GM23338 (cell line): ENCODE measurements at regions not wholly inside any gene's neighbourhood (a gene's known extent, or its start where the extent isn't known, plus 50 kb on each side); places are given as distances from the start of the nearest gene placed in this dataset.

ENCODE experiments used
- ATAC-seq: fragments of 200-7000 bp; cut with Tn5 transposase; 3 replicates; pipeline ENCODE4 v1.9.1; 2020
- DNase-seq: peaks from one replicate; pipeline ENCODE4 v3.0.0-alpha.2; 2015; ENCODE audit warnings: low spot score
- H2AFZ ChIP-seq: fragments of 200-600 bp; sonication (generic); 2 replicates; pipeline ENCODE4 v1.8.0; 2016; ENCODE audit warnings: antibody characterized with exemption, mild to moderate bottlenecking, moderate library complexity
- H3F3A ChIP-seq: fragments of 200-600 bp; sonication (generic); replicated peaks from 2 replicates; pipeline ENCODE4 v1.8.0; 2017; ENCODE audit warnings: antibody characterized with exemption, mixed run types, low read depth
- H3K27ac ChIP-seq: fragments of 200-600 bp; sonication (generic); 2 replicates; pipeline ENCODE4 v1.6.1; 2016; ENCODE audit warnings: low read depth
- H3K27me3 ChIP-seq: fragments of 200-600 bp; sonication (generic); 2 replicates; pipeline ENCODE4 v1.8.0; 2016; ENCODE audit warnings: mild to moderate bottlenecking, mixed run types, moderate library complexity; ENCODE audit not compliant: insufficient read depth
- H3K36me3 ChIP-seq: fragments of 200-600 bp; sonication (generic); 2 replicates; pipeline ENCODE4 v1.8.0; 2016; ENCODE audit warnings: mild to moderate bottlenecking; ENCODE audit not compliant: insufficient read depth
- H3K4me1 ChIP-seq: fragments of 200-600 bp; sonication (generic); 2 replicates; pipeline ENCODE4 v1.8.0; 2016; ENCODE audit warnings: mild to moderate bottlenecking, moderate library complexity; ENCODE audit not compliant: insufficient read depth
- H3K4me2 ChIP-seq: fragments of 200-600 bp; sonication (generic); 2 replicates; pipeline ENCODE4 v1.7.1; 2017; ENCODE audit warnings: mixed run types
- H3K4me3 ChIP-seq: fragments of 200-600 bp; sonication (generic); 2 replicates; pipeline ENCODE4 v1.6.1; 2016; ENCODE audit warnings: mixed run types
- H3K79me2 ChIP-seq: fragments of 200-600 bp; sonication (generic); replicated peaks from 2 replicates; pipeline ENCODE4 v1.8.0; 2017; ENCODE audit warnings: mild to moderate bottlenecking; ENCODE audit not compliant: insufficient read depth
- H3K9me2 ChIP-seq: fragments of 200-600 bp; sonication (generic); 2 replicates; pipeline ENCODE4 v1.8.0; 2017; ENCODE audit not compliant: insufficient read depth
- H4K20me1 ChIP-seq: fragments of 200-600 bp; sonication (generic); replicated peaks from 2 replicates; pipeline ENCODE4 v1.8.0; 2017; ENCODE audit warnings: mild to moderate bottlenecking; ENCODE audit not compliant: insufficient read depth
- H3K27ac Mint-ChIP-seq: 2 replicates; pipeline ENCODE4 v1.8.0; 2020; ENCODE audit warnings: inconsistent platforms, mild to moderate bottlenecking, moderate library complexity, mixed read lengths
- H3K27me3 Mint-ChIP-seq: 3 replicates; pipeline ENCODE4 v1.8.0; 2022; ENCODE audit warnings: low read depth, mild to moderate bottlenecking, moderate library complexity, mixed read lengths, inconsistent platforms; ENCODE audit not compliant: insufficient read depth, poor library complexity
- H3K36me3 Mint-ChIP-seq: 3 replicates; pipeline ENCODE4 v1.8.0; 2021; ENCODE audit warnings: low read depth, mild to moderate bottlenecking, inconsistent platforms, moderate library complexity, mixed read lengths
- H3K4me1 Mint-ChIP-seq: 3 replicates; pipeline ENCODE4 v1.8.0; 2020; ENCODE audit warnings: mild to moderate bottlenecking, inconsistent platforms, mixed read lengths
- H3K4me3 Mint-ChIP-seq: 3 replicates; pipeline ENCODE4 v1.8.0; 2021; ENCODE audit warnings: moderate library complexity, mild to moderate bottlenecking, inconsistent platforms, mixed read lengths
- H3K9me3 Mint-ChIP-seq: 3 replicates; pipeline ENCODE4 v1.8.0; 2020; ENCODE audit warnings: moderate library complexity, mild to moderate bottlenecking, inconsistent platforms, mixed read lengths
- CREB1 ChIP-seq: fragments of 250-450 bp; sonication (Bioruptor Pico); IDR thresholded peaks from 2 replicates; pipeline ENCODE4 v1.5.0; 2020; ENCODE audit warnings: low read depth, mild to moderate bottlenecking, moderate library complexity
- EZH2 ChIP-seq: fragments of 200-600 bp; sonication (generic); IDR thresholded peaks from one replicate; pipeline ENCODE4 v1.8.0; 2017; ENCODE audit warnings: antibody characterized with exemption, mild to moderate bottlenecking, low read depth; ENCODE audit not compliant: unreplicated experiment
- EZH2phosphoT487 ChIP-seq: fragments of 200-600 bp; sonication (generic); IDR thresholded peaks from one replicate; pipeline ENCODE4 v1.8.1; 2018; ENCODE audit warnings: antibody characterized with exemption; ENCODE audit not compliant: unreplicated experiment
- JUNB ChIP-seq: IDR thresholded peaks from one replicate; pipeline ENCODE4 v1.6.1; 2016; ENCODE audit warnings: antibody characterized with exemption; ENCODE audit not compliant: unreplicated experiment
- NANOG ChIP-seq: IDR thresholded peaks from 2 replicates; pipeline ENCODE4 v1.6.1; 2016; ENCODE audit warnings: antibody characterized with exemption, borderline replicate concordance
- POLR2AphosphoS5 ChIP-seq: IDR thresholded peaks from 2 replicates; pipeline ENCODE4 v1.6.1; 2016; ENCODE audit warnings: antibody characterized with exemption, low read depth
- STAT1 ChIP-seq: IDR thresholded peaks from one replicate; pipeline ENCODE4 v1.6.1; 2016; ENCODE audit warnings: antibody characterized with exemption; ENCODE audit not compliant: unreplicated experiment
- ZNF114 ChIP-seq: fragments of 250-450 bp; sonication (Bioruptor Pico); IDR thresholded peaks from 2 replicates; pipeline ENCODE4 v1.5.0; 2020; ENCODE audit warnings: mild to moderate bottlenecking, moderate library complexity
- ZNF331 ChIP-seq: fragments of 250-450 bp; sonication (Bioruptor Pico); IDR thresholded peaks from 2 replicates; pipeline ENCODE4 v1.5.0; 2020; ENCODE audit warnings: low read depth, mild to moderate bottlenecking, moderate library complexity
- TF ChIP-seq, protein P1 (sequence below): IDR thresholded peaks from one replicate; pipeline ENCODE4 v1.6.1; 2018; ENCODE audit warnings: antibody characterized with exemption; ENCODE audit not compliant: unreplicated experiment
- TF ChIP-seq, protein P2 (sequence below): fragments of 250-450 bp; sonication (Bioruptor Pico); IDR thresholded peaks from 2 replicates; pipeline ENCODE4 v1.5.0; 2020; ENCODE audit warnings: mild to moderate bottlenecking, moderate library complexity
- TF ChIP-seq, protein P3 (sequence below): IDR thresholded peaks from 2 replicates; pipeline ENCODE4 v1.6.1; 2016; ENCODE audit warnings: antibody characterized with exemption
- TF ChIP-seq, protein P4 (sequence below), 2 experiments: fragments of 200-600 bp in 1 of 2; sonication (generic) in 1 of 2; conservative IDR thresholded peaks; 2 replicates each; pipeline versions ENCODE4 v1.5.1 to v1.6.1; 2016 to 2017; ENCODE audit warnings: antibody characterized with exemption in 2 of 2, low read depth in 2 of 2, mild to moderate bottlenecking in 2 of 2, moderate library complexity in 1 of 2

DNA sequence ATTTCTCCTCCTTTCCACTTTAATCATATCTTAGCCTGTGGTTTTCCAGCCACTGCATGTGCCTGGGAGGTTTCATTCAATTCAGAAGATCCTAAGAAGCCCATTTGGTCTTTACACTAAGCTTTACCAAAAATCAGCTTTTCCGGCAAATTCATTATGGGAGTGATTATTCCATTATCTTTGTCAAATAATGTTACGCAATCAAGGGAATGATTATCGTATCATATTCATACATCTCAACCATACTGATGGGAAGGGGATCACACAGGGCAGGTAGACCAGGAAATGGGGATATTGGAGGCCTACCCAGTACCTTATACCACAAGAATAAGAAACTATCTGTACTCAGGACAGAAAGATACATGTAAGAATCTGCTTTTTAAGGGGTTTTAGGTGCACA lies 440.5 kb downstream of the GPATCH2 start:
- ATAC-seq: no peak
- Histone ChIP-seq H3F3A (no peaks in the 10 kb centered on the region), H4K20me1 (no peaks in the 10 kb centered on the region), H3K27me3 (no peaks in the 10 kb centered on the region), H3K4me1 (no peaks in the 10 kb centered on the region), H2AFZ (no peak overlapping the region), H3K4me2 (no peak overlapping the region), H3K27ac (no peak overlapping the region), H3K4me3 (no peak overlapping the region), H3K9me2 (no peaks in the 10 kb centered on the region), H3K36me3 (no peaks in the 10 kb centered on the region), H3K79me2 (no peaks in the 10 kb centered on the region)
- Mint-ChIP-seq H3K9me3 (peaks cover 8% of the 10 kb centered on the region), H3K27me3 (peaks cover 3% of the 10 kb centered on the region), H3K4me3 (no peak overlapping the region), H3K36me3 (peaks cover 4% of the 10 kb centered on the region; the same call in 2 of the 3 replicates), H3K4me1 (no peaks in the 10 kb centered on the region), H3K27ac (no peak overlapping the region)
- DNase-seq: no peak
- TF ChIP-seq, protein P1, sequence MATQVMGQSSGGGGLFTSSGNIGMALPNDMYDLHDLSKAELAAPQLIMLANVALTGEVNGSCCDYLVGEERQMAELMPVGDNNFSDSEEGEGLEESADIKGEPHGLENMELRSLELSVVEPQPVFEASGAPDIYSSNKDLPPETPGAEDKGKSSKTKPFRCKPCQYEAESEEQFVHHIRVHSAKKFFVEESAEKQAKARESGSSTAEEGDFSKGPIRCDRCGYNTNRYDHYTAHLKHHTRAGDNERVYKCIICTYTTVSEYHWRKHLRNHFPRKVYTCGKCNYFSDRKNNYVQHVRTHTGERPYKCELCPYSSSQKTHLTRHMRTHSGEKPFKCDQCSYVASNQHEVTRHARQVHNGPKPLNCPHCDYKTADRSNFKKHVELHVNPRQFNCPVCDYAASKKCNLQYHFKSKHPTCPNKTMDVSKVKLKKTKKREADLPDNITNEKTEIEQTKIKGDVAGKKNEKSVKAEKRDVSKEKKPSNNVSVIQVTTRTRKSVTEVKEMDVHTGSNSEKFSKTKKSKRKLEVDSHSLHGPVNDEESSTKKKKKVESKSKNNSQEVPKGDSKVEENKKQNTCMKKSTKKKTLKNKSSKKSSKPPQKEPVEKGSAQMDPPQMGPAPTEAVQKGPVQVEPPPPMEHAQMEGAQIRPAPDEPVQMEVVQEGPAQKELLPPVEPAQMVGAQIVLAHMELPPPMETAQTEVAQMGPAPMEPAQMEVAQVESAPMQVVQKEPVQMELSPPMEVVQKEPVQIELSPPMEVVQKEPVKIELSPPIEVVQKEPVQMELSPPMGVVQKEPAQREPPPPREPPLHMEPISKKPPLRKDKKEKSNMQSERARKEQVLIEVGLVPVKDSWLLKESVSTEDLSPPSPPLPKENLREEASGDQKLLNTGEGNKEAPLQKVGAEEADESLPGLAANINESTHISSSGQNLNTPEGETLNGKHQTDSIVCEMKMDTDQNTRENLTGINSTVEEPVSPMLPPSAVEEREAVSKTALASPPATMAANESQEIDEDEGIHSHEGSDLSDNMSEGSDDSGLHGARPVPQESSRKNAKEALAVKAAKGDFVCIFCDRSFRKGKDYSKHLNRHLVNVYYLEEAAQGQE: no peak
- TF ChIP-seq, protein P2, sequence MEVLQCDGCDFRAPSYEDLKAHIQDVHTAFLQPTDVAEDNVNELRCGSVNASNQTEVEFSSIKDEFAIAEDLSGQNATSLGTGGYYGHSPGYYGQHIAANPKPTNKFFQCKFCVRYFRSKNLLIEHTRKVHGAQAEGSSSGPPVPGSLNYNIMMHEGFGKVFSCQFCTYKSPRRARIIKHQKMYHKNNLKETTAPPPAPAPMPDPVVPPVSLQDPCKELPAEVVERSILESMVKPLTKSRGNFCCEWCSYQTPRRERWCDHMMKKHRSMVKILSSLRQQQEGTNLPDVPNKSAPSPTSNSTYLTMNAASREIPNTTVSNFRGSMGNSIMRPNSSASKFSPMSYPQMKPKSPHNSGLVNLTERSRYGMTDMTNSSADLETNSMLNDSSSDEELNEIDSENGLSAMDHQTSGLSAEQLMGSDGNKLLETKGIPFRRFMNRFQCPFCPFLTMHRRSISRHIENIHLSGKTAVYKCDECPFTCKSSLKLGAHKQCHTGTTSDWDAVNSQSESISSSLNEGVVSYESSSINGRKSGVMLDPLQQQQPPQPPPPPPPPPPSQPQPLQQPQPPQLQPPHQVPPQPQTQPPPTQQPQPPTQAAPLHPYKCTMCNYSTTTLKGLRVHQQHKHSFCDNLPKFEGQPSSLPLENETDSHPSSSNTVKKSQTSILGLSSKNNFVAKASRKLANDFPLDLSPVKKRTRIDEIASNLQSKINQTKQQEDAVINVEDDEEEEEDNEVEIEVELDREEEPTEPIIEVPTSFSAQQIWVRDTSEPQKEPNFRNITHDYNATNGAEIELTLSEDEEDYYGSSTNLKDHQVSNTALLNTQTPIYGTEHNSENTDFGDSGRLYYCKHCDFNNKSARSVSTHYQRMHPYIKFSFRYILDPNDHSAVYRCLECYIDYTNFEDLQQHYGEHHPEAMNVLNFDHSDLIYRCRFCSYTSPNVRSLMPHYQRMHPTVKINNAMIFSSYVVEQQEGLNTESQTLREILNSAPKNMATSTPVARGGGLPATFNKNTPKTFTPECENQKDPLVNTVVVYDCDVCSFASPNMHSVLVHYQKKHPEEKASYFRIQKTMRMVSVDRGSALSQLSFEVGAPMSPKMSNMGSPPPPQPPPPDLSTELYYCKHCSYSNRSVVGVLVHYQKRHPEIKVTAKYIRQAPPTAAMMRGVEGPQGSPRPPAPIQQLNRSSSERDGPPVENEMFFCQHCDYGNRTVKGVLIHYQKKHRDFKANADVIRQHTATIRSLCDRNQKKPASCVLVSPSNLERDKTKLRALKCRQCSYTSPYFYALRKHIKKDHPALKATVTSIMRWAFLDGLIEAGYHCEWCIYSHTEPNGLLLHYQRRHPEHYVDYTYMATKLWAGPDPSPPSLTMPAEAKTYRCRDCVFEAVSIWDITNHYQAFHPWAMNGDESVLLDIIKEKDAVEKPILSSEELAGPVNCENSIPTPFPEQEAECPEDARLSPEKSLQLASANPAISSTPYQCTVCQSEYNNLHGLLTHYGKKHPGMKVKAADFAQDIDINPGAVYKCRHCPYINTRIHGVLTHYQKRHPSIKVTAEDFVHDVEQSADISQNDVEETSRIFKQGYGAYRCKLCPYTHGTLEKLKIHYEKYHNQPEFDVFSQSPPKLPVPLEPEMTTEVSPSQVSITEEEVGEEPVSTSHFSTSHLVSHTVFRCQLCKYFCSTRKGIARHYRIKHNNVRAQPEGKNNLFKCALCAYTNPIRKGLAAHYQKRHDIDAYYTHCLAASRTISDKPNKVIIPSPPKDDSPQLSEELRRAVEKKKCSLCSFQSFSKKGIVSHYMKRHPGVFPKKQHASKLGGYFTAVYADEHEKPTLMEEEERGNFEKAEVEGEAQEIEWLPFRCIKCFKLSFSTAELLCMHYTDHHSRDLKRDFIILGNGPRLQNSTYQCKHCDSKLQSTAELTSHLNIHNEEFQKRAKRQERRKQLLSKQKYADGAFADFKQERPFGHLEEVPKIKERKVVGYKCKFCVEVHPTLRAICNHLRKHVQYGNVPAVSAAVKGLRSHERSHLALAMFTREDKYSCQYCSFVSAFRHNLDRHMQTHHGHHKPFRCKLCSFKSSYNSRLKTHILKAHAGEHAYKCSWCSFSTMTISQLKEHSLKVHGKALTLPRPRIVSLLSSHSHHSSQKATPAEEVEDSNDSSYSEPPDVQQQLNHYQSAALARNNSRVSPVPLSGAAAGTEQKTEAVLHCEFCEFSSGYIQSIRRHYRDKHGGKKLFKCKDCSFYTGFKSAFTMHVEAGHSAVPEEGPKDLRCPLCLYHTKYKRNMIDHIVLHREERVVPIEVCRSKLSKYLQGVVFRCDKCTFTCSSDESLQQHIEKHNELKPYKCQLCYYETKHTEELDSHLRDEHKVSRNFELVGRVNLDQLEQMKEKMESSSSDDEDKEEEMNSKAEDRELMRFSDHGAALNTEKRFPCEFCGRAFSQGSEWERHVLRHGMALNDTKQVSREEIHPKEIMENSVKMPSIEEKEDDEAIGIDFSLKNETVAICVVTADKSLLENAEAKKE: no peak
- TF ChIP-seq JUNB (no peak), EZH2 (no peak), ZNF331 (no peak), ZNF114 (CRISPR knock-in tag) (no peak), EZH2phosphoT487 (no peak), CREB1 (CRISPR knock-in tag) (no peak), NANOG (no peak), POLR2AphosphoS5 (no peak), STAT1 (no peak)
- TF ChIP-seq, protein P3, sequence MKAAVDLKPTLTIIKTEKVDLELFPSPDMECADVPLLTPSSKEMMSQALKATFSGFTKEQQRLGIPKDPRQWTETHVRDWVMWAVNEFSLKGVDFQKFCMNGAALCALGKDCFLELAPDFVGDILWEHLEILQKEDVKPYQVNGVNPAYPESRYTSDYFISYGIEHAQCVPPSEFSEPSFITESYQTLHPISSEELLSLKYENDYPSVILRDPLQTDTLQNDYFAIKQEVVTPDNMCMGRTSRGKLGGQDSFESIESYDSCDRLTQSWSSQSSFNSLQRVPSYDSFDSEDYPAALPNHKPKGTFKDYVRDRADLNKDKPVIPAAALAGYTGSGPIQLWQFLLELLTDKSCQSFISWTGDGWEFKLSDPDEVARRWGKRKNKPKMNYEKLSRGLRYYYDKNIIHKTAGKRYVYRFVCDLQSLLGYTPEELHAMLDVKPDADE: no peak
- TF ChIP-seq, protein P4, sequence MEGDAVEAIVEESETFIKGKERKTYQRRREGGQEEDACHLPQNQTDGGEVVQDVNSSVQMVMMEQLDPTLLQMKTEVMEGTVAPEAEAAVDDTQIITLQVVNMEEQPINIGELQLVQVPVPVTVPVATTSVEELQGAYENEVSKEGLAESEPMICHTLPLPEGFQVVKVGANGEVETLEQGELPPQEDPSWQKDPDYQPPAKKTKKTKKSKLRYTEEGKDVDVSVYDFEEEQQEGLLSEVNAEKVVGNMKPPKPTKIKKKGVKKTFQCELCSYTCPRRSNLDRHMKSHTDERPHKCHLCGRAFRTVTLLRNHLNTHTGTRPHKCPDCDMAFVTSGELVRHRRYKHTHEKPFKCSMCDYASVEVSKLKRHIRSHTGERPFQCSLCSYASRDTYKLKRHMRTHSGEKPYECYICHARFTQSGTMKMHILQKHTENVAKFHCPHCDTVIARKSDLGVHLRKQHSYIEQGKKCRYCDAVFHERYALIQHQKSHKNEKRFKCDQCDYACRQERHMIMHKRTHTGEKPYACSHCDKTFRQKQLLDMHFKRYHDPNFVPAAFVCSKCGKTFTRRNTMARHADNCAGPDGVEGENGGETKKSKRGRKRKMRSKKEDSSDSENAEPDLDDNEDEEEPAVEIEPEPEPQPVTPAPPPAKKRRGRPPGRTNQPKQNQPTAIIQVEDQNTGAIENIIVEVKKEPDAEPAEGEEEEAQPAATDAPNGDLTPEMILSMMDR (conservative IDR thresholded peaks at IDR 0.05; ENCODE audit: low read depth in 2 of 2): no peak
